Hypothalamus (tissue), 51 donors: ENCODE measurements at regions not wholly inside any gene's neighbourhood (a gene's known extent, or its start where the extent isn't known, plus 50 kb on each side); places are given as distances from the start of the nearest gene placed in this dataset.

Experiments
- DNase-seq, 51 donors: peaks; one replicate each; lab custom pipeline; 2025; lab: John Stamatoyannopoulos, UW

- no peak for DNase-seq
Measured at GRCh38 chr9:129511285-129511900, 109.5 kb downstream of the C9orf50 start.

- no peak for DNase-seq
Measured at GRCh38 chr9:129509533-129509928, 111.4 kb downstream of the C9orf50 start.

GRCh38 chr9:129507805-129508204, 113.1 kb downstream of the C9orf50 start:
- DNase-seq, result no peak

- peak in 1 of 51 donors; percentile 27 for DNase-seq
Measured at GRCh38 chr9:129506892-129507291, 114.0 kb downstream of the C9orf50 start.

- DNase-seq, result no peak
Measured at GRCh38 chr9:129506041-129506440, 114.9 kb downstream of the C9orf50 start.

- no peak for DNase-seq
Measured at GRCh38 chr9:129505270-129505902, 115.5 kb downstream of the C9orf50 start.

- DNase-seq, result no peak
Measured at GRCh38 chr9:129504404-129504803, 116.5 kb downstream of the C9orf50 start.

GRCh38 chr9:129501771-129502319, 119.1 kb downstream of the C9orf50 start:
- no peak for DNase-seq

- DNase-seq, result no peak
Measured at GRCh38 chr9:129500863-129501770, 119.8 kb downstream of the C9orf50 start.

GRCh38 chr9:129500161-129500862, 120.6 kb downstream of the C9orf50 start:
- peak in 24 of 51 donors; percentile 23 to 82 (median 57) for DNase-seq

GRCh38 chr9:129498451-129499384, 122.2 kb downstream of the C9orf50 start:
- DNase-seq, result peak in 1 of 51 donors; percentile 38

GRCh38 chr9:129497813-129498450, 123.0 kb downstream of the C9orf50 start:
- peak in 2 of 51 donors; percentile 27 to 46 for DNase-seq

- peak in 34 of 51 donors; percentile 52 to 86 (median 76) for DNase-seq
Measured at GRCh38 chr9:129497005-129497812, 123.7 kb downstream of the C9orf50 start.

- DNase-seq, result peak in 50 of 51 donors; percentile 65 to 97 (median 89)
Measured at GRCh38 chr9:129496473-129497004, 124.4 kb downstream of the C9orf50 start.

- peak; percentile 67 to 97 (median 89) for DNase-seq
Measured at GRCh38 chr9:129495620-129496472, 125.1 kb downstream of the C9orf50 start.

- DNase-seq, result no peak
Measured at GRCh38 chr9:129494113-129494789, 126.7 kb downstream of the C9orf50 start.
